ENCODE measurements at regions not wholly inside any gene's neighbourhood (a gene's known extent, or its start where the extent isn't known, plus 50 kb on each side); places are given as distances from the start of the nearest gene placed in this dataset.
"Not testable (repeated sequence)": the region's sequence is repeated elsewhere in the genome, so short reads cannot be mapped to it uniquely, and the experiment has no call there.

- no peak overlapping the region for H3K4me3 ChIP-seq (ENCODE audit: low read length)
These were observed 336.7 kb downstream of the ADGRD1 start for GRCh38 chr12:131290255-131290959.

GRCh38 chr12:131293071-131294015 lies 339.6 kb downstream of the ADGRD1 start:
- H3K27me3 ChIP-seq (ENCODE audit: insufficient read depth, low read length); H3K9me3 ChIP-seq (ENCODE audit: low read length); H2AFZ ChIP-seq (ENCODE audit: low read depth, low read length); H3K4me3 ChIP-seq (ENCODE audit: low read length); H3K36me3 ChIP-seq (ENCODE audit: insufficient read depth, low read length); H3K4me1 ChIP-seq (ENCODE audit: insufficient read depth, low read length): not testable (repeated sequence)

More at GRCh38 chr12:131290255-131290959, 336.7 kb downstream of the ADGRD1 start:
- Histone ChIP-seq H2AFZ (ENCODE audit: low read depth, low read length) (no peak overlapping the region), H3K36me3 (ENCODE audit: insufficient read depth, low read length) (no peaks in the 10 kb centered on the region), H3K9me3 (ENCODE audit: low read length) (peaks cover 2% of the 10 kb centered on the region), H3K27me3 (ENCODE audit: insufficient read depth, low read length) (no peaks in the 10 kb centered on the region), H3K4me1 (ENCODE audit: insufficient read depth, low read length) (peaks cover 7% of the 10 kb centered on the region)

GRCh38 chr12:131294716-131295115 lies 341.0 kb downstream of the ADGRD1 start:
- not testable (repeated sequence) for H2AFZ ChIP-seq (ENCODE audit: low read depth, low read length)

GRCh38 chr12:131295117-131295516 lies 341.4 kb downstream of the ADGRD1 start:
- H2AFZ ChIP-seq (ENCODE audit: low read depth, low read length); H3K4me3 ChIP-seq (ENCODE audit: low read length); H3K4me1 ChIP-seq (ENCODE audit: insufficient read depth, low read length); H3K27me3 ChIP-seq (ENCODE audit: insufficient read depth, low read length); H3K9me3 ChIP-seq (ENCODE audit: low read length); H3K36me3 ChIP-seq (ENCODE audit: insufficient read depth, low read length): not testable (repeated sequence)

More at GRCh38 chr12:131294716-131295115, 341.0 kb downstream of the ADGRD1 start:
- H3K27me3 ChIP-seq (ENCODE audit: insufficient read depth, low read length); H3K4me3 ChIP-seq (ENCODE audit: low read length); H3K9me3 ChIP-seq (ENCODE audit: low read length); H3K36me3 ChIP-seq (ENCODE audit: insufficient read depth, low read length); H3K4me1 ChIP-seq (ENCODE audit: insufficient read depth, low read length): not testable (repeated sequence)

- H3K4me1 ChIP-seq (ENCODE audit: insufficient read depth, low read length); H3K9me3 ChIP-seq (ENCODE audit: low read length); H2AFZ ChIP-seq (ENCODE audit: low read depth, low read length); H3K36me3 ChIP-seq (ENCODE audit: insufficient read depth, low read length); H3K4me3 ChIP-seq (ENCODE audit: low read length); H3K27me3 ChIP-seq (ENCODE audit: insufficient read depth, low read length): not testable (repeated sequence)
These were observed 341.9 kb downstream of the ADGRD1 start for GRCh38 chr12:131295559-131295958.

- H2AFZ ChIP-seq (ENCODE audit: low read depth, low read length); H3K4me1 ChIP-seq (ENCODE audit: insufficient read depth, low read length); H3K27me3 ChIP-seq (ENCODE audit: insufficient read depth, low read length); H3K36me3 ChIP-seq (ENCODE audit: insufficient read depth, low read length); H3K4me3 ChIP-seq (ENCODE audit: low read length); H3K9me3 ChIP-seq (ENCODE audit: low read length): not testable (repeated sequence)
These were observed 342.4 kb downstream of the ADGRD1 start for GRCh38 chr12:131296136-131296535.

GRCh38 chr12:131296651-131297050 lies 342.9 kb downstream of the ADGRD1 start:
- H3K4me1 ChIP-seq (ENCODE audit: insufficient read depth, low read length); H3K36me3 ChIP-seq (ENCODE audit: insufficient read depth, low read length); H3K9me3 ChIP-seq (ENCODE audit: low read length); H3K27me3 ChIP-seq (ENCODE audit: insufficient read depth, low read length); H2AFZ ChIP-seq (ENCODE audit: low read depth, low read length); H3K4me3 ChIP-seq (ENCODE audit: low read length): not testable (repeated sequence)

- not testable (repeated sequence) for H3K4me1 ChIP-seq (ENCODE audit: insufficient read depth, low read length); H2AFZ ChIP-seq (ENCODE audit: low read depth, low read length); H3K27me3 ChIP-seq (ENCODE audit: insufficient read depth, low read length); H3K4me3 ChIP-seq (ENCODE audit: low read length); H3K9me3 ChIP-seq (ENCODE audit: low read length); H3K36me3 ChIP-seq (ENCODE audit: insufficient read depth, low read length)
These were observed 345.0 kb downstream of the ADGRD1 start for GRCh38 chr12:131298526-131299369.

- H2AFZ ChIP-seq (ENCODE audit: low read depth, low read length); H3K36me3 ChIP-seq (ENCODE audit: insufficient read depth, low read length); H3K4me1 ChIP-seq (ENCODE audit: insufficient read depth, low read length); H3K9me3 ChIP-seq (ENCODE audit: low read length); H3K27me3 ChIP-seq (ENCODE audit: insufficient read depth, low read length); H3K4me3 ChIP-seq (ENCODE audit: low read length): not testable (repeated sequence)
These were observed 345.6 kb downstream of the ADGRD1 start for GRCh38 chr12:131299370-131299701.

- H3K27me3 ChIP-seq (ENCODE audit: insufficient read depth, low read length); H2AFZ ChIP-seq (ENCODE audit: low read depth, low read length); H3K36me3 ChIP-seq (ENCODE audit: insufficient read depth, low read length); H3K9me3 ChIP-seq (ENCODE audit: low read length); H3K4me1 ChIP-seq (ENCODE audit: insufficient read depth, low read length); H3K4me3 ChIP-seq (ENCODE audit: low read length): not testable (repeated sequence)
These were observed 349.9 kb downstream of the ADGRD1 start for GRCh38 chr12:131303576-131303975.

GRCh38 chr12:131304642-131305041 lies 350.9 kb downstream of the ADGRD1 start:
- not testable (repeated sequence) for H3K4me3 ChIP-seq (ENCODE audit: low read length); H3K36me3 ChIP-seq (ENCODE audit: insufficient read depth, low read length); H3K4me1 ChIP-seq (ENCODE audit: insufficient read depth, low read length); H3K27me3 ChIP-seq (ENCODE audit: insufficient read depth, low read length); H3K9me3 ChIP-seq (ENCODE audit: low read length); H2AFZ ChIP-seq (ENCODE audit: low read depth, low read length)

- no peak overlapping the region for H3K4me3 ChIP-seq (ENCODE audit: low read length)
- peaks cover 5% of the 10 kb centered on the region for H3K4me1 ChIP-seq (ENCODE audit: insufficient read depth, low read length)
- H3K9me3 ChIP-seq (ENCODE audit: low read length): no peaks in the 10 kb centered on the region
- no peaks in the 10 kb centered on the region for H3K36me3 ChIP-seq (ENCODE audit: insufficient read depth, low read length)
- H3K27me3 ChIP-seq (ENCODE audit: insufficient read depth, low read length): peaks cover 4% of the 10 kb centered on the region
- H2AFZ ChIP-seq (ENCODE audit: low read depth, low read length): no peak overlapping the region
These were observed 356.0 kb downstream of the ADGRD1 start for GRCh38 chr12:131309700-131310099.

All from neuron (in vitro differentiated cells).